OCI-LY1 (cell line): ENCODE measurements at regions not wholly inside any gene's neighbourhood (a gene's known extent, or its start where the extent isn't known, plus 50 kb on each side); places are given as distances from the start of the nearest gene placed in this dataset.

ENCODE experiments used
- H2AFZ ChIP-seq: fragments of 200-600 bp; sonication (generic), shearing (Covaris generic); 2 replicates; pipeline ENCODE4 v1.6.0; 2014; ENCODE audit warnings: antibody characterized with exemption, mild to moderate bottlenecking, low read length
- H3F3A ChIP-seq: fragments of 200-600 bp; sonication (generic), shearing (Covaris generic); 2 replicates; pipeline ENCODE4 v1.6.0; 2014; ENCODE audit warnings: mild to moderate bottlenecking, antibody characterized with exemption, low read length, moderate library complexity; ENCODE audit not compliant: insufficient read depth
- H3K27ac ChIP-seq: fragments of 200-600 bp; sonication (generic); 2 replicates; pipeline ENCODE4 v1.5.1; 2014; ENCODE audit warnings: low read length, mixed run types, mild to moderate bottlenecking, low read depth; ENCODE audit not compliant: poor library complexity, severe bottlenecking
- H3K27me3 ChIP-seq: fragments of 200-600 bp; sonication (generic); 2 replicates; pipeline ENCODE4 v1.6.0; 2014; ENCODE audit warnings: antibody characterized with exemption, mild to moderate bottlenecking, low read length, moderate library complexity; ENCODE audit not compliant: insufficient read depth
- H3K36me3 ChIP-seq: fragments of 200-600 bp; sonication (generic); 2 replicates; pipeline ENCODE4 v1.6.1; 2014; ENCODE audit warnings: mild to moderate bottlenecking, antibody characterized with exemption, low read length, moderate library complexity, mixed read lengths; ENCODE audit not compliant: insufficient read depth
- H3K4me1 ChIP-seq: fragments of 200-600 bp; sonication (generic); 2 replicates; pipeline ENCODE4 v1.5.1; 2014; ENCODE audit warnings: mild to moderate bottlenecking, low read length, moderate library complexity; ENCODE audit not compliant: insufficient read depth, severe bottlenecking
- H3K4me2 ChIP-seq: fragments of 200-600 bp; sonication (generic), shearing (Covaris generic); 2 replicates; pipeline ENCODE4 v1.6.1; 2014; ENCODE audit warnings: low read length
- H3K4me3 ChIP-seq: fragments of 200-600 bp; sonication (generic); 2 replicates; pipeline ENCODE4 v1.5.1; 2014; ENCODE audit warnings: low read length, low read depth, mild to moderate bottlenecking, mixed read lengths; ENCODE audit not compliant: poor library complexity, severe bottlenecking
- H3K79me2 ChIP-seq: fragments of 200-600 bp; shearing (Covaris generic); 2 replicates; pipeline ENCODE4 v1.6.1; 2016; ENCODE audit warnings: mixed run types, low read length, mixed read lengths; ENCODE audit not compliant: insufficient read depth
- H3K9ac ChIP-seq: fragments of 200-600 bp; sonication (generic), shearing (Covaris generic); 2 replicates; pipeline ENCODE4 v1.6.1; 2014; ENCODE audit warnings: mild to moderate bottlenecking, low read length, mixed read lengths
- H3K9me2 ChIP-seq: fragments of 200-600 bp; sonication (generic), shearing (Covaris generic); 2 replicates; pipeline ENCODE4 v1.6.1; 2014; ENCODE audit warnings: low read depth, mild to moderate bottlenecking, low read length, mixed read lengths
- H3K9me3 ChIP-seq: fragments of 200-600 bp; shearing (Covaris generic); 2 replicates; pipeline ENCODE4 v1.6.1; 2014; ENCODE audit warnings: low read length, mixed read lengths
- H4K20me1 ChIP-seq: fragments of 200-600 bp; sonication (generic), shearing (Covaris generic); 2 replicates; pipeline ENCODE4 v1.6.0; 2016; ENCODE audit warnings: mild to moderate bottlenecking, low read length; ENCODE audit not compliant: insufficient read depth
- EZH2 ChIP-seq: fragments of 200-600 bp; sonication (generic), shearing (Covaris generic); IDR thresholded peaks from 2 replicates; pipeline ENCODE4 v1.8.0; 2017; ENCODE audit warnings: borderline replicate concordance, mixed run types, mild to moderate bottlenecking, antibody characterized with exemption, low read length, moderate library complexity, mixed read lengths
- TF ChIP-seq, protein P1 (sequence below): fragments of 200-600 bp; sonication (generic), shearing (Covaris generic); IDR thresholded peaks from 2 replicates; pipeline ENCODE4 v1.5.1; 2017; ENCODE audit warnings: mild to moderate bottlenecking, antibody characterized with exemption, low read length, moderate library complexity, mixed read lengths

DNA sequence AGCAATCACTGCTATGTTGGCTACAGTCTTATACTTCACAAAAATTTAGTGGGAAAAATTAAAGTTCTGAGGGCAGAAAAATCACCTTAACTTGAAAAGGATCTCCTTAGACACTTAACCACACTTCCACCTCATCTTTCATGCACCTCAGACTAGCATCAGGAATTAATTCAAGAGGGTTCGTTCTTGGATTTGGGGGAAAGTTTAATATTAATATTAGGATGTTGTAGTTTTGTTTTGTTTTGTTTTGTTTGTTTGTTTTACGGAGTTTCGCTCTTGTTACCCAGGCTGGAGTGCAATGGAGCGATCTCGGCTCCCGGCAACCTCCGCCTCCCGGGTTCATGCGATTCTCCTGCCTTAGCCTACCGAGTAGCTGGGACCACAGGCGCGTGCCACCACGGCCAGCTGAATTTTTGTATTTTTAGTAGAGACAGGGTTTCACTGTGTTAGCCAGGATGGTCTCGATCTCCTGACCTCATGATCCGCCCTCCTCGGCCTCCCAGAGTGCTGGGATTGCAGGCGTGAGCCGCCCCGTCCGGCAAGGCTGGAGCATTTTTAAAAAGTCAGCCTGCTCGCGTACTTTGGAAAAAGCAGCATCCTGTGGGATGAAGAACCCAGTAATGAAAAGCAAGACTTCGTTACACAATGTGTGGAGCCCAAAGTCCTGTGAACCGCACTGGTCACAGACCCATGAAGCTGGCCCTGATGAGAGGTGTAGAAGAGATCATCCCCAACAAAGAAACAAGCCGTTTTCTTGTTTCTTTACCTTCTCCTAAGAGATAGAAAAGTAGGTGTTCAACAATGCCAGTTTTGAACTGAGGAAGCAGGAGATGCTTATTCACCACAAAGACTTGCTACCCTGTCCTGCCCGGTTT lies 194.9 kb downstream of the GPX5 start:
- Histone ChIP-seq H3K27me3 (no peaks in the 10 kb centered on the region), H3K79me2 (no peaks in the 10 kb centered on the region), H4K20me1 (no peaks in the 10 kb centered on the region), H3K4me3 (no peak overlapping the region), H3K4me1 (no peaks in the 10 kb centered on the region), H3K4me2 (no peak overlapping the region), H3K27ac (no peak overlapping the region), H3K36me3 (no peaks in the 10 kb centered on the region), H3K9ac (no peak overlapping the region), H3F3A (no peaks in the 10 kb centered on the region), H3K9me2 (no peaks in the 10 kb centered on the region), H3K9me3 (no peaks in the 10 kb centered on the region), H2AFZ (no peak overlapping the region)
- no peak for TF ChIP-seq EZH2
- TF ChIP-seq, protein P1, sequence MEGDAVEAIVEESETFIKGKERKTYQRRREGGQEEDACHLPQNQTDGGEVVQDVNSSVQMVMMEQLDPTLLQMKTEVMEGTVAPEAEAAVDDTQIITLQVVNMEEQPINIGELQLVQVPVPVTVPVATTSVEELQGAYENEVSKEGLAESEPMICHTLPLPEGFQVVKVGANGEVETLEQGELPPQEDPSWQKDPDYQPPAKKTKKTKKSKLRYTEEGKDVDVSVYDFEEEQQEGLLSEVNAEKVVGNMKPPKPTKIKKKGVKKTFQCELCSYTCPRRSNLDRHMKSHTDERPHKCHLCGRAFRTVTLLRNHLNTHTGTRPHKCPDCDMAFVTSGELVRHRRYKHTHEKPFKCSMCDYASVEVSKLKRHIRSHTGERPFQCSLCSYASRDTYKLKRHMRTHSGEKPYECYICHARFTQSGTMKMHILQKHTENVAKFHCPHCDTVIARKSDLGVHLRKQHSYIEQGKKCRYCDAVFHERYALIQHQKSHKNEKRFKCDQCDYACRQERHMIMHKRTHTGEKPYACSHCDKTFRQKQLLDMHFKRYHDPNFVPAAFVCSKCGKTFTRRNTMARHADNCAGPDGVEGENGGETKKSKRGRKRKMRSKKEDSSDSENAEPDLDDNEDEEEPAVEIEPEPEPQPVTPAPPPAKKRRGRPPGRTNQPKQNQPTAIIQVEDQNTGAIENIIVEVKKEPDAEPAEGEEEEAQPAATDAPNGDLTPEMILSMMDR, result no peak

DNA sequence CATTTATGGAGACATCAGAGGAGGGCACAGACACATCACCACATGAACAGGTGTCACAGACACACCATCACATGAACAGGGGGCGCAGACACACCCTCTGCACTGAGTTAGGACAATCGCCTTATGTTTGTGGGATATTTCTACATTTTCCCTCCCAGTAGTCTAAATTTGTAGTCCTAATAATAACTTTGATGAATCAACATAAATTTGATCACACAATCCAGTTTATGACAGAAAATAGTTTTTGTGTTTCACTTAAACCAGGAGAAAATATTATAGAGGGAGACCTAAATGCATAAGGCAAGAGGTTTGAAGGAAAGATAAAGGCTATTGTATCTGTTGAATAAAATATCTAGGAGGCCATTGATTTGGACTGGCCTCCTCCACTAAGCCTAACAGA lies 195.7 kb downstream of the GPX5 start:
- no peaks in the 10 kb centered on the region for H3K9me2 ChIP-seq
- no peak overlapping the region for H3K4me2 ChIP-seq
- TF ChIP-seq EZH2, result no peak
- TF ChIP-seq, protein P1, result no peak
- H3F3A ChIP-seq, result no peaks in the 10 kb centered on the region
- H3K36me3 ChIP-seq, result no peaks in the 10 kb centered on the region
- no peak overlapping the region for H3K4me3 ChIP-seq
- H3K79me2 ChIP-seq, result no peaks in the 10 kb centered on the region
- no peaks in the 10 kb centered on the region for H3K9me3 ChIP-seq
- H4K20me1 ChIP-seq, result no peaks in the 10 kb centered on the region
- no peak overlapping the region for H2AFZ ChIP-seq
- no peak overlapping the region for H3K9ac ChIP-seq
- no peaks in the 10 kb centered on the region for H3K4me1 ChIP-seq
- H3K27ac ChIP-seq, result no peak overlapping the region
- no peaks in the 10 kb centered on the region for H3K27me3 ChIP-seq

DNA sequence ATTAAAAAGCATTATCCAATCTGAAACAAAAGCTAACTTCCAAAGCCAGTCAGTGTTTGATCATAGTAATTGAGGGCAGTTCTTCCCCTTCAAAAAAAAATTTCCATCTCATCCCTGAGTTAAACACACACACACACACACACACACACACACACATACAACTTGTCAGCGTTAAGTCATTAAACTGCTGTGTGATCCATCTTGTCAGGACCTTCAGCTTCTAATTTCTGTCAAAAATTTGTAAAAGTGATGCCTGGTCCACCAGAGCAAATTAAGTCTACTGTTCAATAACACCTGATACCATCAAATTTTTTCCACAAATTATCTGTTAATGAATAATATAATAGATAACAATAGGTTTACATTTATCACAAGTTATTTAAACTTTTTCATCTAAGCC lies 198.7 kb downstream of the GPX5 start:
- no peaks in the 10 kb centered on the region for H3K79me2 ChIP-seq
- no peak overlapping the region for H3K4me2 ChIP-seq
- peaks cover 17% of the 10 kb centered on the region for H3K4me1 ChIP-seq
- TF ChIP-seq, protein P1, result no peak
- no peak for TF ChIP-seq EZH2
- no peaks in the 10 kb centered on the region for H3F3A ChIP-seq
- H3K27me3 ChIP-seq, result no peaks in the 10 kb centered on the region
- H4K20me1 ChIP-seq, result no peaks in the 10 kb centered on the region
- H3K9ac ChIP-seq, result no peak overlapping the region
- no peaks in the 10 kb centered on the region for H3K9me3 ChIP-seq
- no peak overlapping the region for H2AFZ ChIP-seq
- H3K9me2 ChIP-seq, result no peaks in the 10 kb centered on the region
- H3K36me3 ChIP-seq, result no peaks in the 10 kb centered on the region
- H3K27ac ChIP-seq, result no peak overlapping the region
- H3K4me3 ChIP-seq, result no peak overlapping the region
